Natural killer cell (primary cell): ENCODE measurements at regions not wholly inside any gene's neighbourhood (a gene's known extent, or its start where the extent isn't known, plus 50 kb on each side); places are given as distances from the start of the nearest gene placed in this dataset.
"Not testable (repeated sequence)": the region's sequence is repeated elsewhere in the genome, so short reads cannot be mapped to it uniquely, and the experiment has no call there.

ENCODE experiments used
- ATAC-seq, 3 donors: fragments of 150-1000 bp in 2 of 3; fragments of 200-7000 bp in 1 of 3; cut with Tn5 transposase; 1 replicate in 1 of 3; 2 replicates in 2 of 3; pipeline ENCODE4 v1.10.0; 2021; ENCODE audit warnings: mild to moderate bottlenecking in 2 of 3, moderate library complexity in 2 of 3
- DNase-seq, 2 donors: peaks; one replicate each; pipeline versions ENCODE4 v3.0.0 to v3.0.0-alpha.2; 2013 to 2021; ENCODE audit warnings: mixed read lengths in 1 of 2
- H3K27ac ChIP-seq: one replicate; pipeline ENCODE4 v1.5.1; 2013; ENCODE audit warnings: mild to moderate bottlenecking, low read length
- H3K27me3 ChIP-seq: one replicate; pipeline ENCODE4 v1.6.1; 2013; ENCODE audit warnings: low read length; ENCODE audit not compliant: control insufficient read depth, insufficient read depth
- H3K36me3 ChIP-seq: one replicate; pipeline ENCODE4 v1.6.1; 2013; ENCODE audit warnings: low read length; ENCODE audit not compliant: control insufficient read depth, insufficient read depth
- H3K4me1 ChIP-seq: one replicate; pipeline ENCODE4 v1.6.1; 2013; ENCODE audit warnings: low read length; ENCODE audit not compliant: control insufficient read depth, insufficient read depth
- H3K4me3 ChIP-seq: one replicate; pipeline ENCODE4 v1.5.1; 2013; ENCODE audit warnings: low read length
- H3K9me3 ChIP-seq: one replicate; pipeline ENCODE4 v1.6.1; 2013; ENCODE audit warnings: low read length; ENCODE audit not compliant: control insufficient read depth, insufficient read depth
- H3K27ac Mint-ChIP-seq, 2 donors: one replicate each; pipeline ENCODE4 v1.8.0; 2022; ENCODE audit warnings: mild to moderate bottlenecking in 2 of 2, mixed read lengths in 2 of 2, moderate library complexity in 1 of 2
- H3K27me3 Mint-ChIP-seq, 2 donors: one replicate each; pipeline ENCODE4 v1.8.0; 2022; ENCODE audit warnings: low read depth in 2 of 2, mixed read lengths in 2 of 2
- H3K36me3 Mint-ChIP-seq: one replicate; pipeline ENCODE4 v1.8.0; 2022; ENCODE audit warnings: mixed read lengths
- H3K4me1 Mint-ChIP-seq, 2 donors: one replicate each; pipeline ENCODE4 v1.8.0; 2022; ENCODE audit warnings: mixed read lengths in 2 of 2
- H3K4me3 Mint-ChIP-seq: one replicate; pipeline ENCODE4 v1.8.0; 2022; ENCODE audit warnings: mild to moderate bottlenecking, moderate library complexity, mixed read lengths
- H3K9me3 Mint-ChIP-seq, 2 donors: one replicate each; pipeline ENCODE4 v1.8.0; 2022; ENCODE audit warnings: mixed read lengths in 2 of 2
- WGBS: methylation state at CpG from one replicate; pipeline ENCODE4 v1.1.7; 2013; ENCODE audit warnings: missing lambda C conversion rate; ENCODE audit not compliant: insufficient coverage; 5-methylcytosine and 5-hydroxymethylcytosine counted together
- intact Hi-C: fragments of 100-400 bp; cut with micrococcal nuclease; formaldehyde crosslinking; loops from one replicate; pipeline ENCODE4 v1.14.2; 2022

GRCh38 chr16:70061671-70062218 lies 52.4 kb upstream of the PDPR start:
- ATAC-seq, H3K27ac ChIP-seq, H3K9me3 ChIP-seq, H3K4me3 ChIP-seq, H3K9me3 Mint-ChIP-seq, H3K4me3 Mint-ChIP-seq, H3K27ac Mint-ChIP-seq, DNase-seq, H3K36me3 Mint-ChIP-seq, H3K4me1 Mint-ChIP-seq, H3K27me3 Mint-ChIP-seq, intact Hi-C loops, H3K27me3 ChIP-seq, H3K36me3 ChIP-seq: not testable (repeated sequence)
- WGBS: 89% methylated on average over 3 of the region's 7 CpGs
- peaks cover 10% of the 10 kb centered on the region for H3K4me1 ChIP-seq

GRCh38 chr16:70062947-70063346 lies 51.2 kb upstream of the PDPR start:
- WGBS: no CpG with 5 or more reads among the region's 3 CpGs
- H3K4me3 ChIP-seq, H3K36me3 ChIP-seq, DNase-seq, H3K27me3 ChIP-seq, H3K27ac Mint-ChIP-seq, ATAC-seq, H3K4me1 Mint-ChIP-seq, H3K9me3 ChIP-seq, H3K27me3 Mint-ChIP-seq, H3K4me3 Mint-ChIP-seq, intact Hi-C loops, H3K9me3 Mint-ChIP-seq, H3K27ac ChIP-seq, H3K36me3 Mint-ChIP-seq: not testable (repeated sequence)
- H3K4me1 ChIP-seq: peaks cover 11% of the 10 kb centered on the region
